ENCODE measurements at regions not wholly inside any gene's neighbourhood (a gene's known extent, or its start where the extent isn't known, plus 50 kb on each side); places are given as distances from the start of the nearest gene placed in this dataset.

DNA sequence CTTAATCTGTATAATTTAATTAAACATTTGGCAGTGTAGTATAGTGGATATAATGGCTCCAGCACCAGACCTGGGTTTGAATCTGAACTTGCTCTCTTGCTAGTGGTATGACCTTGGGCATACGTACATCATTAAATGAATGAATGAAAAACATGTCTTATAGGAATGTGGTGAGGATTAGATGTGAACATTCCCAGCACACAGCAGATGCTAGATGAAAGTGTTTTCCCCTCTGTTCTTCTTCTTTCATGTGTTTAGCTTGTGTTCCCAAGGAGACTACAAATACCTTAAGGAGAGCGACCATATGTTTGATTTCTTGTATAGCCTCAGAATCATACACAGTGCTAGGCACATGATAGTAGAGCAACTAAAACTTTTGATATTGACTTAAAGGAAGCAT, 56.5 kb downstream of the CT47B1 start:
- no peak for DNase-seq

DNA sequence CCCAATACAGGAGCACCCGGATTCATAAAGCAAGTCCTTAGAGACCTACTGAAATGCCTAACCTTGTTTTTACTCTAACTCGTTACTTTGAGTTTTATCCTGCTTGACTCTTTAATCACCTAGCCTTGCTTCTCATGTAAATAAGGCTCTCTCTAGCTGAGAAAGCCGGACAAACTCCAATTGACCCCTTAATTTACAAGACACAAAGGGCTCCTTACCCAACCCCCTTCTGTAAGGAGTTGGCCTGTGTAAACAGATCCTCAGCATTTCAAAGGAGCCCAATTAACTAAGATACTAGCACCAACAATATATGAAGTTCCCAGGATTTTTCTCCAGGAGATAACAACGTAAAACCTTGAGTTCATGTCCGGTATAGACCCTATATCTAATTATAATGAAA, 61.7 kb downstream of the CT47B1 start:
- no peak for DNase-seq

GRCh38 chrX:120801426-120801825, 74.2 kb downstream of the CT47B1 start:
- DNase-seq = no peak

GRCh38 chrX:120797188-120797851, 78.3 kb downstream of the CT47B1 start:
- no peak for DNase-seq

GRCh38 chrX:120795301-120795700, 80.4 kb downstream of the CT47B1 start:
- no peak for DNase-seq

- DNase-seq = no peak
These were observed 81.1 kb downstream of the CT47B1 start for GRCh38 chrX:120794525-120794975.

DNA sequence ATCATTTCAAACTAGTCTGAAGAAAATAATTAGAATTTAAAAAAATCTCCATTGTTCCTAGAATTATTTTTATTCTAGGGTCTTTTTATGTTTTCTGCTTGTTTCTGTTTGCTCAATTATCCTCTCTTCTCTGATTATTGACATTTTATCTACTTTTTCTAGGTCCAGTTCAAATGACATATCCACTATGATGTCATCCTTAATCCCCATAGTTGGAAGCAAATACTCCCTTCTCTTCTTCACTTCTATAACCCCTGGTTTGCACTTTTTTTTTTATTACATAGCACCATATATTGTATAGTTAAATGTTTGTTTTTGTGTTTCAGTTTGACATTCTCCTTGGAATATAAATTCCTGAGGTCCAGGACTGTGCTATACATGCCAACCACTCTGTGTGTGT, 82.6 kb downstream of the CT47B1 start:
- no peak for DNase-seq

- DNase-seq = no peak
These were observed 84.5 kb downstream of the CT47B1 start for GRCh38 chrX:120791013-120791643.

DNA sequence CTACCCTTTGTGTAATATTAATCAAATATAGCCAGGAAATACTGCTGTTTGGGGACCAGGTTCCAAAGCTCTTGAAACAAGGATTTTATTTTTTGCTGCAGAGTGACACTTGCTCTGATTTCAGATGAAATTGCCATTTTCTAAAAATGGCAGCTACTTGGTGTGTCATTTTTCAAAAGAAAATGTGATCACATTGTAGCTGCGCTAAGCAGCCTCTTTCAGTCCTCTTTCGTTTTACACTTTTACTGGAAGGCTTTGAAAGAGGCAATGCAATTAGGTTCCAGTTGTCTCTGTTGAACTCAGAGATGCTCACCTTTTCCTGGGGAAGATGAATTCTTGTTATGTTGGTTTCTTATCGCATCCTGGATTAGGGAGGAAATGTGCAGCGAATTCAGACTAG, 85.1 kb downstream of the CT47B1 start:
- DNase-seq = no peak

DNA sequence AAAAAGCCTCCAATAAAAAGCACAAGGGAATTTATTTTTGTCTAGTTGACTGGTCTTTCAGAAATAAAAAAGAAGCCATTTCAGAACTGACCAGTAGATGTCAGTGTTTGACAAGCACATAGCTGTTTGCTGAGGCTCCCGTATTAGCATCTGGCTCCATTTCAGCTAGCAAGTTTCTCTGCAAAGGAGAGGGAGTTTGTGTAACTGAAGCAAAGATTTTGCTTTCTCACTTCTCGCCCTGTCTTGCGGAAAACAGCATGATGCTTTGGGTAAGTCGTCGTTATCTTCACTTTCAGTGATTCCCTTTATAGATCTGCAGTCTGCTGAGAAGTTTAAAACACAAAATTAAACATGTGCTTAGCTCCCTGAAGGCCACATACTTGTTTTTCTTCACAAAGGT, 85.5 kb downstream of the CT47B1 start:
- DNase-seq = peak; percentile 60

GRCh38 chrX:120781403-120781802, 94.3 kb downstream of the CT47B1 start:
- no peak for DNase-seq

GRCh38 chrX:120775959-120776358, 99.7 kb downstream of the CT47B1 start:
- no peak for DNase-seq

DNA sequence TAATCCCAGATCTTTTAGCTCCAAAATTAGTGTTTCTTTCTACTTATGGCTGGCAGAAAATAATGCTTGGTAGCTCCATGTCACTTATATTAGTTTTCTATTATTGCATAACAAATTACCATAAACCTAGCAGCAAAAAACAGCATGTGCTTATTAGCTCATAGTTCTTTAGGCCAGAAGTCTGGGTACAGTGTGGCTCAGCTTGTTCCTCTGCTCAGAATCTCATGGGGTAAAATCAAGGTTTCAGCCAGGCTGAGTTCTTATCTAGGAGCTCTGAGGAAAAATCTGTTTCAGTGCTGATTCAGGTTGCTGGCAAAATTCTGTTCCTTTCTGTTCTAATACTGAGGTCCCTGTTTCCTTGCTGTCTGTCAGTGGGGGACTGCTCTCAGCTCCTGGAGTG, 101.1 kb downstream of the CT47B1 start:
- no peak for DNase-seq

DNA sequence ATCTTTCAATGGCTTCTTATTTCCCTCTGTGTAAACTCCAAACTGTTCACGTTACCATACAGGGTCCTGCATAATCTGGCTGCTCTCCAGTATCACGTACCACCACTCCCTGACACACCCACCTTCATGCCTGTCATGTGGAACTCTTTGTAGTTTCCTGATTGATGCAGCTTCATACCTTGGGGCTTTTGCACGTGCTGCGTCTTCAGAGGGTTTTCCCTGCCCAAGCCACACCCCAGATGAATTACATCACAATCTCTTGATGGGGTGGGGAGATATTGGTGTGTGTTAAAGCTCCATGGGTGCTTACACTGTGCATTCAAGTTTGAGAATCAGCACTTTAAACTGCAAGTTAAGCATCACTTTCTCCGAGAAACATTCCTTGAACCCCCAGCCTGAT, 101.9 kb downstream of the CT47B1 start:
- no peak for DNase-seq

DNA sequence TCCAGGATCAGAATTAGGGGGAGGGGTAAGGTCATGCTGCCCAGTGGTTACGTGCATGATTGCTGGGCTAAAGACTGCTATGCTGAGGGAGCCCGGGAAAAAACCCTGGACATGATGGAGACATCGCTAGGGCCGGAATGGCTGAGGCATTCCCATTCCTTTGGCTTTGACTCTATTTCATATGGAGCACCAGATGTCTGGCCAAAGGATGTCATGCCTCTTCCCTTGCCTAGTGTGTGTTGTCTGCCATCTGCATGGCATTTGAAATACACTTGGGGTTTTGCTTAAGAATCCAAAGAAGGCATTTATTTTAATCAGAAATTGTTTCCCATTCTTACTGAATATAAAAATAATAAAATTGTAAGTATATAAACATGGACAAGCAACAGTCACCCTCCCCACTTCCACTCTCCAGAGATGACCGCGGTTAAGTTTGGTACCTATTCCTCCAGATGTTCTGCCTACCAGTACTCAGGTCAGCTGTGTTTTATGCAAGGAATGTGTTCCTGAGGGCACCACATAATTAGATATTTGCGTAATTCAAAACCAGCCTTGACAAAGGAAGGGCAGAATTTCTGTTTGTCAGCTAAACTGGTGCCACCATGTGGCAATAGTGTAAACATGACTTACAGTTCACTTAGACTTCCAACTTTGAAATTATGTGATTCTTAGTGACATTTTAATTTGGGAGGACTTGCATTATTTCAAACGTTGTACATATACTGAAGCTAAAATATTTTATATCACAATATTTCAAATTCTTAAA, 105.9 kb downstream of the CT47B1 start:
- peak; percentile 38 for DNase-seq

GRCh38 chrX:120768681-120769080, 107.0 kb downstream of the CT47B1 start:
- no peak for DNase-seq

GRCh38 chrX:120768254-120768653, 107.4 kb downstream of the CT47B1 start:
- no peak for DNase-seq

DNA sequence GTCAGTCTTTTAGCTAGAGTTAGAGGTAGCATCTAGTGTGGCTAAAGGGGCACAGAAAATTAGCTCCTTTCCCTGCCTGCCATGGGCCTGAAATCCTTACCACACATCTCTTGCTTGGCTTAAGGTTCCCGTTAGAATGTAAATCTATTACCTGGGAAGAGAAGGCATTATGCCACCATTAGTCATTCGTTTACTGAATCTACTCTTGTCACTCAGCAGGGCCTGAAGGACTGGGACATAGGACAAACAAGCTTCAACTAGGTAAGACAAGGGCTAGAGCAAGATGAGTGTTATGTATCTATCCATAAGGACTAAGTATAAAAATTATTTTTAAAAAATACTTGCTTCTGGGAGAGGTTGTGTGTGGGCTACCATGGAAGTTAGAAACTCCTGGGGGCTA, 112.4 kb downstream of the CT47B1 start:
- no peak for DNase-seq

DNA sequence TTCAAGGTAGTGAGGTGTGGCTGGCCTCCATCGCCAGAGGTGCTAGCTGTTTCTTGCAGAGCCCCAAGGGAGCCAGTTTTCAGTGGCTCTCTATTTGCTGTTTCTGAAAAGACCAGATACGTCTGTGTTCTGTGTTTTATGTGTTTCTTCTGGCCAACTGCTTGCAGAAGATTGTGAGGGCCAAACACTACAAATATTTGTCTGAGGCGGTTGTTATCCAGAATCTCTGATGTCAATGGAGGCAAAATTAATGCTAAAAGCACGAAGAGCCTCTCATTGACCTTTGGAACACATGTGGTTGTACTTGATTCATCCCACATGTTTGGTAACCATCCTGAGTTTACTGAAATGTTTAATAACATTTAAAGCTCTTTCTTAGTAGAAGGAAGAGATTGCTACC, 113.9 kb downstream of the CT47B1 start:
- no peak for DNase-seq

DNA sequence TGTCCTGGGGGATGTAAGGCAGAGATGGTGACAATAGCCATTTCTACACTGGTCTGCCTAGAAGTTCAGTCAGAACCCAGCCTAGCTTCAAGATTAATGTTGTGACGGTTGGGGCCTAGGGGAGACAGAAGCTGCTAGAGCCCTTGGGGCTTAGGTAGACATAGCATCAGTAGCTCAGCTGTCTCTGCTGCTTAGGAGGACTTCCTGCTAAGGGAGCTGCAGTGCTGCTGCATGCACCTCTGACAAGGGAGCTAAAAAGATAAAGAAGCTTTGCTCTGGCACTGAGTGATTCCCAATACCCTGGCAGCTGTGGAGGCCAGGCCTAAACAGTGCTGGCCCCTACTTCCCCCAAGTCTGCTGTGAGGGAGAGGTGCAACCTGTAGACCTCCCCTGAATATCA, 116.0 kb downstream of the CT47B1 start:
- no peak for DNase-seq

- DNase-seq = peak; percentile 66
These were observed 120.4 kb downstream of the CT47B1 start for GRCh38 chrX:120755066-120755846.

DNA sequence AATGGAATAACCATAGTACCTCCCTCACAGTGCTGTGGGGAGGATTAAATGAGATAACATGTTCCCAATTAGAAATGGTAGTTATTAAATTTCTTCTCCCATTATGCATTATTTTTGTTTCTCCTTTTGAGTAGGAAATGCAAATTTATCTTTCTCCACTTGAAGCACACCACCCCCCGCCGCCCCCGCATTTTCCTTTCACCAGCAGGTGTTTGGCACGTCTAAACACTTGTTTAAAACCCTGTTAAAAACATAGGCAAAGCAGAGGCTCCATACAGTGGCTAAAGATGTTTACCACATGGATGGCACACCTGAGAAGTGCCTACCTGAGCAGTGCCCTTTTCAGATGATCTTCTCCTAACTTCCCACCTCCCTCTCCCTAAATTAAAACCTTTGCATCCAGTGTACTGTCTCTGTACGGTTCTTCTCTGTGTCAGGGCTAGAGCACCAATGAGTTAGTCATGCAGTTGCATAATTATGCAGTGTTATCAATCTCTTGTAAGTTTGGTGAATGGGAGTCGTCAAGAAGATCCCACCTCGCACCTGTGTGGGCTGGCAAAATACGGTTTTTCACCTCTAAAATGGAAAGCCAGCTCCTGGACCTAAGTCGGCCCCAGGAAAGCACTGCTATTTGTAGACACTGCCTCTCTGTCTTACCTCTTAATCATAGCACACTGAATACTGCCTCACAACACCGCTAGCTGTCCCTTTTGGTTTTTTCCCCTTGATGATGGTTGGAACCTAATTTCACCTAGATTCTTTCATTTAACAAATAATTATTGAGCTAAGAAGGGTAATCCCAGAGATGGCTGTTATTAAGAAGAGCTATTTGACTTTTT, 122.0 kb downstream of the CT47B1 start:
- no peak for DNase-seq

All from DMS153 (cell line).